Activated B cell treated with CpG ODN at 0.5 μM for 24 hours (primary cell): ENCODE measurements at regions not wholly inside any gene's neighbourhood (a gene's known extent, or its start where the extent isn't known, plus 50 kb on each side); places are given as distances from the start of the nearest gene placed in this dataset.

Experiments used
- ATAC-seq: fragments of 200-7000 bp; cut with Tn5 transposase; one replicate; pipeline ENCODE4 v1.10.0; 2021; ENCODE audit warnings: low read depth, mild to moderate bottlenecking, moderate library complexity
- CTCF ChIA-PET: fragments of 350-600 bp; sonication (Branson Sonifier 250); formaldehyde crosslinking; loops from one replicate; lab custom pipeline; 2021; ENCODE audit warnings: antibody characterized with exemption; lab: Charles Lee
- POLR2A ChIA-PET: fragments of 350-600 bp; sonication (Branson Sonifier 250); formaldehyde crosslinking; loops from one replicate; lab custom pipeline; 2021; ENCODE audit warnings: antibody characterized with exemption; lab: Charles Lee
- DNase-seq: peaks from one replicate; pipeline ENCODE4 v3.0.0; 2022
- H3K27ac Mint-ChIP-seq: one replicate; pipeline ENCODE4 v1.8.0; 2020; ENCODE audit warnings: mixed read lengths
- H3K27me3 Mint-ChIP-seq: one replicate; pipeline ENCODE4 v1.8.0; 2021; ENCODE audit warnings: mixed read lengths
- H3K36me3 Mint-ChIP-seq: one replicate; pipeline ENCODE4 v1.8.0; 2021; ENCODE audit warnings: low read depth, mixed read lengths
- H3K4me1 Mint-ChIP-seq: one replicate; pipeline ENCODE4 v1.8.0; 2021; ENCODE audit warnings: mixed read lengths
- H3K4me3 Mint-ChIP-seq: one replicate; pipeline ENCODE4 v1.8.0; 2020; ENCODE audit warnings: mild to moderate bottlenecking, mixed read lengths
- H3K9me3 Mint-ChIP-seq: one replicate; pipeline ENCODE4 v1.8.0; 2020; ENCODE audit warnings: mixed read lengths
- intact Hi-C: fragments of 100-400 bp; cut with micrococcal nuclease; formaldehyde crosslinking; loops from one replicate; pipeline ENCODE4 v1.15.1; 2024
- TF ChIP-seq, protein P1 (sequence below): fragments of 200-600 bp; IDR thresholded peaks from one replicate; pipeline ENCODE4 v1.8.0; 2022; ENCODE audit warnings: antibody characterized with exemption, mild to moderate bottlenecking

GRCh38 chr5:173764332-173765028 is 123.7 kb upstream of the CPEB4 start:
- TF ChIP-seq, protein P1, sequence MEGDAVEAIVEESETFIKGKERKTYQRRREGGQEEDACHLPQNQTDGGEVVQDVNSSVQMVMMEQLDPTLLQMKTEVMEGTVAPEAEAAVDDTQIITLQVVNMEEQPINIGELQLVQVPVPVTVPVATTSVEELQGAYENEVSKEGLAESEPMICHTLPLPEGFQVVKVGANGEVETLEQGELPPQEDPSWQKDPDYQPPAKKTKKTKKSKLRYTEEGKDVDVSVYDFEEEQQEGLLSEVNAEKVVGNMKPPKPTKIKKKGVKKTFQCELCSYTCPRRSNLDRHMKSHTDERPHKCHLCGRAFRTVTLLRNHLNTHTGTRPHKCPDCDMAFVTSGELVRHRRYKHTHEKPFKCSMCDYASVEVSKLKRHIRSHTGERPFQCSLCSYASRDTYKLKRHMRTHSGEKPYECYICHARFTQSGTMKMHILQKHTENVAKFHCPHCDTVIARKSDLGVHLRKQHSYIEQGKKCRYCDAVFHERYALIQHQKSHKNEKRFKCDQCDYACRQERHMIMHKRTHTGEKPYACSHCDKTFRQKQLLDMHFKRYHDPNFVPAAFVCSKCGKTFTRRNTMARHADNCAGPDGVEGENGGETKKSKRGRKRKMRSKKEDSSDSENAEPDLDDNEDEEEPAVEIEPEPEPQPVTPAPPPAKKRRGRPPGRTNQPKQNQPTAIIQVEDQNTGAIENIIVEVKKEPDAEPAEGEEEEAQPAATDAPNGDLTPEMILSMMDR = no peak
- Mint-ChIP-seq H3K4me3 (no peak overlapping the region), H3K4me1 (peaks cover 22% of the 10 kb centered on the region), H3K27ac (no peak overlapping the region), H3K9me3 (no peaks in the 10 kb centered on the region), H3K36me3 (no peaks in the 10 kb centered on the region), H3K27me3 (peaks cover 6% of the 10 kb centered on the region)
- DNase-seq = no peak
- ATAC-seq = no peak
- CTCF ChIA-PET = no interaction called here
- POLR2A ChIA-PET = no interaction called here
- intact Hi-C loops = no loop called here

DNA sequence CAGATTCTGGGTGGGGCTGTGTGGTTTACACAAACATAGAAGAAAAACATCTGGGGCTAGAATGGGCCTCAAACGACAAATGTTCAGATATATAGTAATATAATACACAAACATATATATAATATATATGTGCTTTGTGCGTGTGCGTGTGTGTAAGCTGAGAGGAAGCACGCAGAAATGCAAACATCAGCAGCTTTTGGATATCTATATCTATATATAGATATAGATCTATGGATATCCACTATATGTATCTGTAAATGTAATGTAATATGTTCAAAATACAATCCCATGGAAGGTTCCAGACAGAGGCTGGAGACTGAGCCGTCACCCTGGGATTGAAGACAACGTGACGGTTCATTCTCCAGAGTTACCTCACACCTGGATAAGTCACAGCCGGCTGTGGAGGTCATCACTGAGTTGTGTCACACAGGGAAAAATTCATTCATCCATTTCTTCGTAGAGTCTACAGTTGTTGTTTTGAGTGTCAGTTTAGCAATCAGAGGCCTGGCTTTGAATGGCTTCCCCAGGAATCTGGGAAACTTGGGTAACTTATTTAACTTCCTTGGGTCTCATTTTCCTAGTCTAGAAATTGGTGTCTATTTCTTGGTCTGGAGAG is 123.0 kb upstream of the CPEB4 start:
- Mint-ChIP-seq H3K4me1 (peaks cover 22% of the 10 kb centered on the region), H3K36me3 (no peaks in the 10 kb centered on the region), H3K27me3 (peaks cover 6% of the 10 kb centered on the region), H3K9me3 (no peaks in the 10 kb centered on the region), H3K27ac (no peak overlapping the region), H3K4me3 (no peak overlapping the region)
- intact Hi-C loops = no loop called here
- CTCF ChIA-PET = no interaction called here
- no peak for DNase-seq
- no peak for ATAC-seq
- POLR2A ChIA-PET = no interaction called here
- TF ChIP-seq, protein P1 = no peak

DNA sequence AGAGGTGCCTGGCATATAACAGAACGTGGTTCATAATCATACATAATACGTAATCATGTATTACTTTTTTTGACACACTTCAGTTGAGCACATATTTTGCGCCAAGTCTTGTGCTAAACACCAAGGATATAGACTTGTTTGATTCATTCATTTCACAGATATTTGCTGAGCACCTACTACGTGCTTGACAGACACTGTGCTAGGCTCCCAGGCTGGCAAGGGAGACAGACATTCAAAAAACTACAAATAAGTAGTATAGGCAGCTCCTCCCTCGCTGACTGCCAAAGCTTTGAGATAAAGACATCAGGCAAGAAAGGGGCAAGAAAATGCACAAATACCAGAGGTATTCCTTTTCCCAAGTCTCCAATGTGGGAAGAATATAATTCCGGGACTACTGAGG is 122.5 kb upstream of the CPEB4 start:
- H3K27ac Mint-ChIP-seq = no peak overlapping the region
- intact Hi-C loops = no loop called here
- no peaks in the 10 kb centered on the region for H3K9me3 Mint-ChIP-seq
- TF ChIP-seq, protein P1 = no peak
- no peak overlapping the region for H3K4me3 Mint-ChIP-seq
- POLR2A ChIA-PET = no interaction called here
- ATAC-seq = no peak
- peaks cover 22% of the 10 kb centered on the region for H3K4me1 Mint-ChIP-seq
- peaks cover 6% of the 10 kb centered on the region for H3K27me3 Mint-ChIP-seq
- no peaks in the 10 kb centered on the region for H3K36me3 Mint-ChIP-seq
- CTCF ChIA-PET = no interaction called here
- DNase-seq = no peak

- intact Hi-C loops = no loop called here
- CTCF ChIA-PET = no interaction called here
- ATAC-seq (no peak), DNase-seq (no peak)
- no peaks in the 10 kb centered on the region for H3K9me3 Mint-ChIP-seq
- no peak overlapping the region for H3K4me3 Mint-ChIP-seq
- POLR2A ChIA-PET = no interaction called here
- H3K36me3 Mint-ChIP-seq = no peaks in the 10 kb centered on the region
- TF ChIP-seq, protein P1 = no peak
- no peaks in the 10 kb centered on the region for H3K27me3 Mint-ChIP-seq
- peaks cover 15% of the 10 kb centered on the region for H3K4me1 Mint-ChIP-seq
- H3K27ac Mint-ChIP-seq = no peak overlapping the region
Measured at GRCh38 chr5:173767574-173768266, 120.4 kb upstream of the CPEB4 start.

GRCh38 chr5:173768267-173768806 is 119.8 kb upstream of the CPEB4 start:
- TF ChIP-seq, protein P1 = no peak
- no peak for DNase-seq
- CTCF ChIA-PET = no interaction called here

More at GRCh38 chr5:173768267-173768806, 119.8 kb upstream of the CPEB4 start:
- no peaks in the 10 kb centered on the region for H3K36me3 Mint-ChIP-seq
- peaks cover 10% of the 10 kb centered on the region for H3K4me1 Mint-ChIP-seq
- no peak overlapping the region for H3K4me3 Mint-ChIP-seq
- POLR2A ChIA-PET = no interaction called here
- no peak overlapping the region for H3K27ac Mint-ChIP-seq
- ATAC-seq = no peak
- no peaks in the 10 kb centered on the region for H3K27me3 Mint-ChIP-seq
- no peaks in the 10 kb centered on the region for H3K9me3 Mint-ChIP-seq
- intact Hi-C loops = no loop called here
